PC-9 (cell line): ENCODE measurements at regions not wholly inside any gene's neighbourhood (a gene's known extent, or its start where the extent isn't known, plus 50 kb on each side); places are given as distances from the start of the nearest gene placed in this dataset.

Experiments
- BruUV-seq: library from RNA; stranded (reverse); fragments of 400-500 nt; replicated peaks from 2 replicates; lab custom pipeline; 2021; lab: Mats Ljungman, UMichigan
- CTCF ChIA-PET: fragments of 300-600 bp; sonication (Branson Sonifier 250); formaldehyde crosslinking; loops from one replicate; lab custom pipeline; 2022; ENCODE audit warnings: antibody characterized with exemption; lab: Charles Lee
- POLR2A ChIA-PET: fragments of 300-600 bp; sonication (Branson Sonifier 250); formaldehyde crosslinking; loops from one replicate; lab custom pipeline; 2022; ENCODE audit warnings: antibody characterized with exemption; ENCODE audit not compliant: unreplicated experiment; lab: Charles Lee
- DNase-seq, 2 experiments: peaks; one replicate each; pipeline versions ENCODE4 v3.0.0 to v3.0.0-alpha.2; 2015 to 2022; ENCODE audit warnings: mixed read lengths in 1 of 2
- H2AFZ ChIP-seq: fragments of 200-600 bp; sonication (generic); 2 replicates; pipeline ENCODE4 v1.8.1; 2017; ENCODE audit warnings: antibody characterized with exemption
- H3F3A ChIP-seq: fragments of 200-600 bp; sonication (generic); 2 replicates; pipeline ENCODE4 v1.8.1; 2017; ENCODE audit warnings: antibody characterized with exemption, mild to moderate bottlenecking, low read depth; ENCODE audit not compliant: insufficient read depth
- H3K27ac ChIP-seq: fragments of 200-600 bp; sonication (generic); 2 replicates; pipeline ENCODE4 v1.6.1; 2016; ENCODE audit warnings: mixed run types
- H3K27me3 ChIP-seq: fragments of 200-600 bp; sonication (generic); 2 replicates; pipeline ENCODE4 v1.6.1; 2016; ENCODE audit warnings: low read depth, mixed run types; ENCODE audit not compliant: insufficient read depth
- H3K36me3 ChIP-seq: fragments of 200-600 bp; sonication (generic); 2 replicates; pipeline ENCODE4 v1.6.1; 2016; ENCODE audit warnings: low read depth, mixed run types
- H3K4me1 ChIP-seq: fragments of 200-600 bp; sonication (generic); replicated peaks from 2 replicates; pipeline ENCODE4 v1.6.1; 2016; ENCODE audit warnings: mixed run types; ENCODE audit not compliant: insufficient read depth
- H3K4me2 ChIP-seq: fragments of 200-600 bp; sonication (generic); 2 replicates; pipeline ENCODE4 v1.6.1; 2017; ENCODE audit warnings: mixed run types
- H3K4me3 ChIP-seq: fragments of 200-600 bp; sonication (generic); 2 replicates; pipeline ENCODE4 v1.6.1; 2016; ENCODE audit warnings: mixed run types
- H3K79me2 ChIP-seq: fragments of 200-600 bp; sonication (generic); 2 replicates; pipeline ENCODE4 v1.6.1; 2017; ENCODE audit warnings: low read depth, mixed run types
- H3K9me2 ChIP-seq: fragments of 200-600 bp; sonication (generic); 2 replicates; pipeline ENCODE4 v1.8.1; 2017; ENCODE audit warnings: mild to moderate bottlenecking; ENCODE audit not compliant: insufficient read depth
- H3K9me3 ChIP-seq: fragments of 200-600 bp; sonication (generic); 2 replicates; pipeline ENCODE4 v1.8.1; 2016; ENCODE audit warnings: low read depth; ENCODE audit not compliant: insufficient read depth
- H4K20me1 ChIP-seq: fragments of 200-600 bp; sonication (generic); 2 replicates; pipeline ENCODE4 v1.8.1; 2017; ENCODE audit not compliant: insufficient read depth
- CTCF ChIP-seq: fragments of 200-600 bp; sonication (generic); conservative IDR thresholded peaks from 2 replicates; pipeline ENCODE4 v1.6.1; 2017; ENCODE audit warnings: mixed run types, antibody characterized with exemption, mild to moderate bottlenecking, moderate library complexity
- EZH2 ChIP-seq: fragments of 200-600 bp; sonication (generic); IDR thresholded peaks from 2 replicates; pipeline ENCODE4 v1.8.0; 2017; ENCODE audit warnings: antibody characterized with exemption, low read depth
- intact Hi-C: fragments of 100-400 bp; cut with micrococcal nuclease; formaldehyde crosslinking; loops from one replicate; pipeline ENCODE4 v1.10.0; 2022; ENCODE audit not compliant: unreplicated experiment

- intact Hi-C loops = no loop called here
- CTCF ChIA-PET = no interaction called here
- H3K4me2 ChIP-seq = no peak overlapping the region
- BruUV-seq = no TSS peak
- H3K36me3 ChIP-seq = no peaks in the 10 kb centered on the region
- H3K4me3 ChIP-seq = no peak overlapping the region
- H3K9me2 ChIP-seq = no peaks in the 10 kb centered on the region
- H3K27ac ChIP-seq = no peak overlapping the region
- H3K4me1 ChIP-seq = no peaks in the 10 kb centered on the region
- H3F3A ChIP-seq = no peaks in the 10 kb centered on the region
- H2AFZ ChIP-seq = no peak overlapping the region
- no peaks in the 10 kb centered on the region for H3K9me3 ChIP-seq
- TF ChIP-seq CTCF = no peak
- TF ChIP-seq EZH2 = no peak
- no peaks in the 10 kb centered on the region for H4K20me1 ChIP-seq
- DNase-seq = no peak
- H3K27me3 ChIP-seq = peaks cover 12% of the 10 kb centered on the region
- no peaks in the 10 kb centered on the region for H3K79me2 ChIP-seq
- POLR2A ChIA-PET = no interaction called here
Observed at GRCh38 chr10:121294630-121295029, 303.6 kb downstream of the FGFR2 start.

GRCh38 chr10:121296378-121296777 is 301.9 kb downstream of the FGFR2 start:
- Histone ChIP-seq H3F3A (no peaks in the 10 kb centered on the region), H3K79me2 (no peaks in the 10 kb centered on the region), H4K20me1 (no peaks in the 10 kb centered on the region), H2AFZ (no peak overlapping the region), H3K4me3 (no peak overlapping the region), H3K4me1 (no peaks in the 10 kb centered on the region), H3K9me2 (no peaks in the 10 kb centered on the region), H3K27me3 (0 out of 2 replicates have a peak, but pooled peaks cover 7% of the 10 kb centered on the region), H3K36me3 (no peaks in the 10 kb centered on the region), H3K27ac (no peak overlapping the region), H3K4me2 (no peak overlapping the region), H3K9me3 (no peaks in the 10 kb centered on the region)
- no peak for DNase-seq
- ChIA-PET CTCF (no interaction called here), POLR2A (no interaction called here)
- intact Hi-C loops = no loop called here
- TF ChIP-seq EZH2 (no peak), CTCF (no peak)
- no TSS peak for BruUV-seq

- ChIA-PET POLR2A (no interaction called here), CTCF (no interaction called here)
- no peak overlapping the region for H3K27ac ChIP-seq
- H4K20me1 ChIP-seq = no peaks in the 10 kb centered on the region
- H3K4me2 ChIP-seq = no peak overlapping the region
- TF ChIP-seq EZH2 = no peak
- 0 out of 2 replicates have a peak, but pooled peaks cover 5% of the 10 kb centered on the region for H3K27me3 ChIP-seq
- no peaks in the 10 kb centered on the region for H3K9me2 ChIP-seq
- intact Hi-C loops = no loop called here
- no peaks in the 10 kb centered on the region for H3F3A ChIP-seq
- H3K79me2 ChIP-seq = no peaks in the 10 kb centered on the region
- H3K4me1 ChIP-seq = no peaks in the 10 kb centered on the region
- H3K36me3 ChIP-seq = no peaks in the 10 kb centered on the region
- no peak for DNase-seq
- BruUV-seq = no TSS peak
- H3K9me3 ChIP-seq = no peaks in the 10 kb centered on the region
- no peak overlapping the region for H3K4me3 ChIP-seq
- H2AFZ ChIP-seq = no peak overlapping the region
Observed at GRCh38 chr10:121296881-121297585, 301.2 kb downstream of the FGFR2 start.

- Histone ChIP-seq H3K4me3 (no peak overlapping the region), H3K27ac (no peak overlapping the region), H3K27me3 (peaks cover 24% of the 10 kb centered on the region; the same call in 1 of the 2 replicates), H3K79me2 (no peaks in the 10 kb centered on the region), H3F3A (no peaks in the 10 kb centered on the region), H3K36me3 (no peaks in the 10 kb centered on the region), H2AFZ (no peak overlapping the region), H3K9me2 (no peaks in the 10 kb centered on the region), H3K4me1 (no peaks in the 10 kb centered on the region), H4K20me1 (no peaks in the 10 kb centered on the region), H3K9me3 (no peaks in the 10 kb centered on the region), H3K4me2 (no peak overlapping the region)
- no peak for DNase-seq
- CTCF ChIA-PET = no interaction called here
- intact Hi-C loops = no loop called here
- POLR2A ChIA-PET = no interaction called here
- TF ChIP-seq CTCF (no peak), EZH2 (no peak)
- BruUV-seq = no TSS peak
Observed at GRCh38 chr10:121300723-121301122, 297.5 kb downstream of the FGFR2 start.
